Suppressor macrophage treated with lipopolysaccharide for 1 hour (primary cell): ENCODE measurements at regions not wholly inside any gene's neighbourhood (a gene's known extent, or its start where the extent isn't known, plus 50 kb on each side); places are given as distances from the start of the nearest gene placed in this dataset.
A peak's percentile ranks its signal among the peaks of the same experiment; 100 is the strongest.

Experiments
- DNase-seq, 3 donors: peaks; one replicate each; pipeline ENCODE4 v3.0.0-alpha.2; 2020 to 2022

DNA sequence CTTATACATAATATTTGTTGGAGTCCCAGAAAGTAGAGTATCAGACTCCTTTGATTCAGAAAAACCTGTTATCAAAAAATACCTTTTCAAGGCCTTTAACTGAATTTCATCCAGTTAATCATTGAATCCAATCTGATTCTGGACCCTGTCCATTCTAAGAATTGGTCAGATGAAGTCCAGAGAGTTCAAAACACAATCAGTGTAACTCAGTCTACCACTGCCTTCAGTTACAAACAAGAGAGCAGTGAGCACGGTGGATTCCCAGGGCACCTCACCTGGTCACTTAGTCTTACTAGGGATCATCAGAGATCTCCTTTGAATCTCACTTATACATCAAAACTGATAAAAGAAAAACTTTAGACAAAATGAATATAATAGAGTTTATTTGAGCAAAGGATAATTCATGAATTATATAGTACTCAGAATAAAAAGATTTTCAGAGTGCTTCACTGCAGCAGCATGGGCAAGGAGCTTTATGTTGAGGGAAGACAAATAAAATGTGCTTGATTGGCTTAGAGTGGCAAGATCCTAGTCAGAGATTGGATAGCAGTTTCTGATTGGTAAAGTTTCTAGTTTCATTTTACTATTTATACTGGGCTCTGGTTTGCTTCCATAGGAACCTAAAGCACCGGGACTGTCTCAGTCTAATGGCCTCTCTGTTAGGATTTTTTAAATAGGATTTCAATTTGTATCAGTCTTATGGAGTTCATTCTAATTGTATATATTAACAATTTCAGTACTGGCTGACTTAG is 474.9 kb upstream of the GOLIM4 start:
- no peak for DNase-seq

DNA sequence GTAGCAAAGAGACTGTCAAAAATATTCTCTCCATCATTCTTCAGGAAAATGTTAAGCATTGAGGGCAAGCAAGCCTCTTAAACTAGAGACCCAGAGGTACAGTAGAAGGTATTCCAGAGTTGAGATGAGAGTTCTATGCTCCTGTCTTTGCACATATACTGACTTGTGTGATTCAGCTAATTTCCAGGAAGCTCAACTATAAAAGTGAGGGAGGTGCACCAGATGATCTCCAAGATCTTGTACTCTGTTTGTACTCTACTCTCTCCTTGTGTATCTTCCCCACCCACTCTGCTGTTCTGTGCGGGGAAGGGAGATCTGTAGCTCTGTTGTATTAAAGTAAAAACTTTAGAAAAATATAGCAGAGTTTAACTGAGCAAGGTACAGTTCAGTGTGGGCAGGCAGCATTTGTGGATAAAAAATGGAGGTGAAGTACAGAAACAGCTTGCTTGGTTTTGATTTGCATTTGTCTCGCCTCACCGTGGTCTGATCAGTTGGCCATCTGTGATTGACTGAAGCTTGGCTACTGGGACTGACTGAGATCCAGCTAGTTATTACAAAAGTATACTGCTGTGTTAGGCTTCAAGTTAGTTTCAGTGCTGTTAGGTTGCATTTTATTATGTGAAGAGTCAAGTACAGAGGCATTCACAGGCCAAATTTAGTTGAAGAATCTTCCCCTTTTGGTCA is 463.1 kb upstream of the GOLIM4 start:
- DNase-seq, result no peak

DNA sequence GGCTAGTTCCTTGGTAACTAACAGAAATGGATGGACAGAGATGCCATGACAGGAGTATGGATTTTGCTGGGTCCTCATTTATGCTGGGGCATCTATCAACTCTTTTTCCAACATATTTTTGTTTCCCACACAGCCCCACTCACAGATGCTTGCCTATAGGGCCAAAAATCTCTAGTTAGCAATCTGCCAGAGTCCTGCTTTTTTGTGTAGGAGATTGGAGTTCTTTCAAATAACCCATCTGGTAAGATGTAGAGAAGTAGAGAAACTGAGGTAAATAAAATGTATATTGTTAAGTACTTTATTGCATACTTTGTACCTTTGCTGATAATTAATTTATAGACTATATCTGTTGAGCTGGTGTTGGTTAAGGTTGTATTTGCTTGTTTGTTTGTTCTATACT is 456.5 kb upstream of the GOLIM4 start:
- no peak for DNase-seq

DNA sequence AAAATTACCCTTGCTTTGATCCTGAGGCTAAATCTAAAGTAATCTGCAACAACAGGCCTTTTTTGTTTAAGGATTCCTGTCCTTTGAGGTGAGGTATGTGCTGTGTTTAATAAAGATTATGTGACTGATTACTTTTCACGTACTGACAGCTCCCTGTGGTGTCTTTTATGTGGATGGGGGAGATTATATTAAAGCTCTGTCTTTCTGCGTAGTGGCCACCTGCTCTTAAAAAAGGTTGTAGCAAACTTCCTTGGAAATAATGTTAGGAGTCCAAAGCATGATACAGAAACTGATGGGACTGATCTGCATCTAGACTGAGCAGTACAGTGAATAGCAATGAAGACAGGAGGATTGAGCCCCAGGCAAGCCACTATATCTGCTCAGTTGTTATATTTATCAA is 453.0 kb upstream of the GOLIM4 start:
- DNase-seq, result no peak

DNA sequence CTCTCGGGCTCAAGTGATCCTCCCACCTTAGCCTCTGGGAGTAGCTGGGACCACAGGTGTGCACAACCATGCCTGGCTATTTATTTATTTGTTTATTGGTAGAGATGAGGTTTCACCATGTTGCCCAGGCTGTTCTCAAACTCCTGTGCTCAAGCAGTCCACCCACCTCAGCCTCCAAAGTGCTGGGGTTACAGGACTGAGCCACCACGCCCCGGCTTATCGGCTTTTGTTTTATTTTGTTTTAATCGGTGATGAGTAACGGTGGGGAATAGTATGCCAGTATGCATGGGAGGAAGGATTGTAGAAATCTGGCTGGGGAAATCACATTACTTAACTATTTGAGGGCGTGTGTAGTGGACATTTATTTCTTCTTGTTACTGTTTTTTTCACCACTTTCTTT is 451.0 kb upstream of the GOLIM4 start:
- DNase-seq, result no peak

DNA sequence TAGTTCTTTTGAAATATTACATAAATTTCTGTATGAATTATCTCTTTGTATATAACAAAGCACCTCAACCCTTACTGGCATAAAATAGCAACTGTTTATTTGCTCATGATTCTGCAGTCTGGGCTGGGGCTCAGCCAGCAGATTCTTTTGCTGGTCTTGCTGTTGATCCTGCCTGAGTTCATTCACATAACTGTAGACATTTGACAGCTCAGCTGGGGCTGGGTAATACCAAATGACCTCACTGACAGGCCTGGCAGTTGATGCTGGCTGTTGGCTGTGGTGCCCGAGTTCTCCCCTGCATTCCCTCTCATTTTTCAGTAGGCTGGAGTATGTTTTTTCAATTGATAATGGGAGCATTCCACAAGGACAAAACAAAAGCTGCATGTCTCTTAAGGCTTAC is 449.9 kb upstream of the GOLIM4 start:
- no peak for DNase-seq

DNA sequence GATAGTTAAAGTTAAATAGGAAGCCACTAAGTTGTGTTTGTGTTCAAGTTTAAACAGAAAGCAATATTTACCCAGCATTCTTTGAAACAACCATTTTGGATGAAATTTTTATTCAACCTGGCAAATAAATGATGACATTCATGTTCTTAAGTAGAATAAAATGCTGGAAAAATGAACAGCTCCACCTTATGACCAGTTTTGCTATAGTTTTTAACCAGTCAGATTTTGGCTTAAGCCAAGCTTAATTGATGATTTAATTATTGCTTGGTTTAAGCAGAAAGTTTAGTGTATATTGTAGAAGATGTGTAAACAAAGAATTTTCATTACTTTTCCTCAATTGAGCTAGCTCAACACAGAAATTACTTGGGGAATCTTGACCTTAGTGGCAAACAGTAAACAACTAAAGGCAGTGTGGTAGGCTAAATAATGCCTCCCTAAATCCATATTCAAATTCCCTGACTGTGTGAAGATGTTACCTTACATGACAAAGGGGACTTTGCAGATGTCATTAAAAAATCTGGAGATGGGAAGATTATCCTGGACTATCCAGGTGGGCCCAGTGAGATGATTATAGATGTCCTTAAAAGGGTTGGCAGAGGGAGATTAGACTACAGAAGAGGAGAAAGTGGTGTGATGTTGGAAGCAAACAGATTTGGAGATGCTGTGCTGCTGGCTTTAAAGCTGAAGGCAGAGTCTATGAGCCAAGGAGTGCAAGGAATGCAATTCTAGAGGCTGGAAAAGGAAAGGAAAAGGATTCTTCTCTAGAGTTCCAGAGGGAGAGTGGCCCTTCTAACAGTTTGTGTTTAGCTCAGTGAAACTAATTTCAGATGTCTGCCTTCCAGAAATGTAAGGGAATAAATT is 448.6 kb upstream of the GOLIM4 start:
- no peak for DNase-seq

DNA sequence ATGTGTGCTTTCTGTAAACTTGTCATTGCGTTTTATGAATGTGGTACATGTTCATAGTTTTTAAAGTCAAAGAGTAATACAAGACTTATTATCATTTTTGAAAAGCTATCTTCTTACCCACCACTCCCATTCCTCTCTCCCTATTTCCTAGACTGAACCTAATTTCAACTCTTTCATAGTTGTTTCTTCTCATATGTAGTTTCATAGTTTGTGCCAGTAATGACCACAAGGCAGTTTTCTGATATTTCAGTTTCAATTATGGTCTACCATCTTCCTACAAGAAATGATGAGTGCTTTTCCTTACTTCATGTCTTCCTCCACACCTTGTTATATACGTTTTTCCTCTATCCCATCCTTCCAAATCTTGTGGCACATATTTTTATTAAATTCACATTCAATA is 445.0 kb upstream of the GOLIM4 start:
- DNase-seq, result no peak

DNA sequence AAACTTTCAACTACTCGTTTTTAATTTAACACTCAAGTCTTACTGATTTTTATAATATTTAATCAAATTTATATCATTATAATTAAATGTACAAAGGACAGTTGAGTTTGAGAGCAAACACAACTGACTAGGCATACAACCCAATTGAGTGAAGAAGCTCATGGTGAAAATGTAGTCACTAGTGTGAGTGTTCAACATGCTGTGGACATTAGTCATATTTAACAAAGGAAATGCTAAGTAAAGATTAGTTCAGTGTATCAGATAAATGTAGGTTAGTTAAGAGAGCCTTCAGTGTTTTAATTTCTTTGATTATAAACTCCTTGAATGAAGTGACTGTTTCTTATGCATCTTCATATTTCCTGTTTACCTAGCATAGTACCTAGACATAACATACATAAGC is 444.2 kb upstream of the GOLIM4 start:
- DNase-seq, result no peak

DNA sequence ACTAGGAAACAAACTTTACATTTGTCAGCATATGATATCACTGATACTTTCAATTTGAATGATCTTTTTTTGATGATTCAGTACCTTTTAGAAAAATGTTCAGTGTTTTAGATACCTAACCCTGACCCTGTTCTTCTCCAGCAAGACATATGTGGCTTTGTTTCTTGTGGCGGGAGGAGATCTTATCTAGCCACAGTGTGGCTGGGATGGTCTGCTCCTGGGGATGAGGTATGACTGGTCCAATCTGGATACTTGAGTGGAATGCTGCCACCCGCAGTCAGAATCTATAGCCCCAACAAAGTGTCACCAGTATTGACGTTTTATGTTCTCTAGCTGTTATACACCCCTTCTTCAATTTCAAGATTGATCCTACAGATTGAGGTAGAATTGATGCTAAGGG is 439.0 kb upstream of the GOLIM4 start:
- no peak for DNase-seq

DNA sequence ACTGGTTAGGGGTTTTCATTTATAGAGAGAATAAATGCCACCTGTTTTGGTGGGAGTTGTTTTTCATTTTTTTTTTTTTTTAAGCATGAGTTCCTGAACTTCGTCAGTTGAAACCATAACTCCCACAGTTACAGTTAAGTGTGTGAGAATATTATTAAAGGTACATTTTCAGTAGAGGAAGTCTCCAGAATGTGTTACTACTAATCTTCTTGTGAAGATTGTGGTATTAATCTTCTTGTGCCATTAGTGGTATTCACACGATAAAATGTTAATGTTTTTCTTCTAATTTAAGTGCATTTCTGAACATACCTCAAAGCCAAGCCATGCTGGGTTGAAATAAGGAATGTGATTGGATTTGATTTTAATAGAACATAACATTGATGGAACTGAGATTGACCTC is 437.9 kb upstream of the GOLIM4 start:
- no peak for DNase-seq

DNA sequence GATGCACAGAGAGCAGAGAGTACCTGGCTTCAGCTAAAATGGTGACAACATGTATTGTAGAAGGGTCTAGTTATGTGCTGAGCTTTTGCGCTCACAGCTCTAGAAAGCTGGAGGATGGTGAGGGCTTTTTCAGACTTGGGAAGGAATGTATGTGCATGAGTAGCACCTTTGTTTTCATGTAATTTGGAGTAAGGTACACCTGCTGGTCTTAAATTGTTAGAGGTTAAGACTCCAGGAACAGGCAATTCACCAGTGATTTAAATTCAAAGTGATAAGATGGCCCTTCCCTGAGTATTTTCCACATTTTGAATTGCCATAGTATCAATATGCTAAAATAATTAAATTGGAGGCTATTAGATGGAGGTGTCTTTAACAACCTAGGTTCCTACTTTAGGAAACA is 436.4 kb upstream of the GOLIM4 start:
- no peak for DNase-seq

DNA sequence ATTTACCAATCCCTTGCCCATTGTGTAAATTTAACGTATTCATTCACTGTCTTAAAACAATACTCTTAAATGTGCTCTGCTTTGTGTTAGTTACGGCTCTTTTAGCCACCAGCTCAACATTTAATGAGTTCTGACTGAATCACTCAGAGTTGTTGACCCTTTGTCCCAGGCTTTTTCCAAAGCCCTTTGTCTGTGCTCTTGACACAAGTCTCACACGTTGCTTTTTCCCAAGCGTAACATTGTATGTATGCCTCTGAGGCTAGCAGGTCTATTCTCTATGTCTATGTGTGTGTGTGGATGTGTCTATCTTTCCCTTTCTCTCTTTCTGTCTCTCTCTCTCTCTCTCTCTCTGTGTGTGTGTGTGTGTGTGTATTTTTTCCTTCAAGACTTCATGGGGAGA is 435.4 kb upstream of the GOLIM4 start:
- DNase-seq, result no peak

DNA sequence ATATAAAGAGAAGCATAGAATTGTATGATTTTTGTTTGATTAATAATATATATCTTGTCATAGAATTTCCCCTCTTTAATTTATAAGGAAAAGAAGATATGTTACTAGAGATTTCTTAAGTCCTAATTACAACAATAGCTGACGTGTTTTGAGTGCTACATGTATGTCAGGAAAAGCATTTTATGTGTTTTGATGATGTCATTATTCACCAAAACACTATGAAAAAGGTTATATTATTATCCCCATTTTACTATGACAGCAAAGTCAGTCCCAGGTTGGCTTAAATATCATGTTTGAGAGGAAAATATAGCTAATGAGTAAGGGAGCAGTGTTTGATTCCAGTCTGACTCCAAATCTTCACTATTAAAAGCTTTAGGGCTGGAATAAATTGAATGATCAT is 428.4 kb upstream of the GOLIM4 start:
- no peak for DNase-seq

DNA sequence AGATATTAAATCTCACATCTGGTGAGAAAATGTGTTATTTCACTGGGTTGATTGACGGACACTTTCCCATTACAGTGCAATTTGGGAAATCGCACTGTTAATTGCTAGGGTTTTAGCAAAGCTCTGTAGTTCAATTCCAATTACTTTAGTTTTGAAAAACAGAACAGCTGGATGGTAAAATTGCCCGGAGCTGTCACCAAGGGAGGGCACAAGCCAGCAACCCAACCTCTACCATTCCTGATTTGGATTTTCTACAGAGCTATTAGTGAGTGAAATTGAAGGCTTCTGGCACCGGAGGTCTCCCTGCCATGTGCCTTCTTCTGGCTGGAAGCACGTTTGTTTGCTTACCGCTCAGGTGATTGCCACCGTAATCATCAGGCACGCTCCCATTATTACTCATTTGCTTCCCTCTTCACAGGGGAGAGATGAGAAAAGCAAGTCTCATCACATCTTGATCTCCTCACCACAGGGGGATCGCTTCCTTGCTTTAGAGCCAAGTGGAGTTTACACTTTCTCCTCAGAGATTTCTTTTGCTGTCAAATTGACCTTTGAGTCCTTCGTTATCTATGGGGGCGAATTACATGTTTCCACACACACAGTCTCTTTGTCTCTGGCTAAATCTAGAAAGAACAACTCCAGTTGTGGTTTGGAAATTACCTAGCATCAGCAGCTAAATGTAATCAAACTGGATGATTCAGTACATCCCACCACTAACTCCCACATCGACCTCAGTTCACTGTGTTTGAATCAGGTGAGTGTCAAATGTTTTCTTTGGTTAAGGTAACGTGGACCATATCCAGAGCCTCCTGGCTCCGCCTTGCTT is 421.7 kb upstream of the GOLIM4 start:
- no peak for DNase-seq

DNA sequence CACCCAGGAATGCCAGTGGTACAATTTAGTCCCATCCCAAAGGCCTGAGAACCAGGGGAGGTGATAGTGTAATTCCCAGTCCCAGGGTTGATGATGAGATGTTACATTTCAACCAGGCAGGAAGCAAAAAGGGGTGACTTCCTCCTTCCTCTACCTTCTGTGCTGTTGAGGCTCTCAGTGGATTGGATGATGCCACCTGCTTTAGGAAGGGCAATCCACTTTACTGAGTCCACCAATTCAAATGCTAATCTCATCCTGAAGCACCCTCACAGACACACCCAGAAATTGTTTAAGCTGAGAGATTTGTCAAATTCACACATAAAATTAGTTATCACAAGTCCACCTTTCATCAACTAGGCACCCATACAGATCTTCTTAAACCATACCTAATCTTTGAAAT is 418.5 kb upstream of the GOLIM4 start:
- no peak for DNase-seq

DNA sequence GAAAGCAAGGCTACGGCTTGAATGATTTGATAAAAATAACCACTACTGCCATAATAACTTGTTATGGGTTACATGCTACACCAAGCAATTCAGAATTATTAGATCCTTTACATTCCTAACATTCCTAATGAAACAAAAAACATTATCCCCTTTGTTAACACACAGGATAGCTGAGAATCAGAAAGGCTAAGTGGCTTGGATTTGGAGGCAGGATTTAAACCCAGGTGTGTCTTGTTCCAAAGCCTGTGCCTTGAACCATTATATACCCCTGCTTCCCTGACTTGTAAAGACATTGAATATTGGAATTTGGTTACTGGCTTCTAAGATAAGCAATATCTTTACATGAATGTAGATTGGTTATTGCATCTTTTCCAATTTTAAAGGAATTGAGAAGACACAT is 417.1 kb upstream of the GOLIM4 start:
- no peak for DNase-seq

DNA sequence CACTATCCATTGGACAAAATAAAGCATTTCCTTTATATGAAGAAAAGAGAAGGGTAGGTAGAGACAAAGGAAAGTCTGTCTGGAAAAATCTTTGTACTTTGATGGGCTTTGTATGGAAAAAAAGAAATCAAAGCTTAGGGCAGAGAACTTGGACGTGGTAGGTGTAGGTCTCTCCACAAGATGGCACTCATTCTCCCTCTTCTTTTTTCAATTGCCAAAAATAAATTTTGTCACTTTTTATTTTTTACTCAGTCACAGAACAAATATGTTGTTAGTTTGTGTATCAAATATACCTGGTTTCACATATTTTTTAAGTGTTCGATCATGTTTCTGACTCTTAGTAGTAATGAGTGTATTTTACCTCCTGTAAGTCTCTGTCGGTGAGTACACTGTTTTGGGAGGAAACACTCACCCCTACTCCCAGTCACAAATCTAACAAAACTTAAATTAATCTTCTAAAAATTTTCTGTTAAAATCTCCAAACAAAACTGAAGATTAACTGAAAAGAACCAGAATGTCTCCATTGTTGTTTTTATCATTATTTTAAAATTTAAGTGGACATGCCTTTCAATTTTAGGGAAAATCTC is 415.8 kb upstream of the GOLIM4 start:
- peak; percentile 7 to 27 (median 20) for DNase-seq

DNA sequence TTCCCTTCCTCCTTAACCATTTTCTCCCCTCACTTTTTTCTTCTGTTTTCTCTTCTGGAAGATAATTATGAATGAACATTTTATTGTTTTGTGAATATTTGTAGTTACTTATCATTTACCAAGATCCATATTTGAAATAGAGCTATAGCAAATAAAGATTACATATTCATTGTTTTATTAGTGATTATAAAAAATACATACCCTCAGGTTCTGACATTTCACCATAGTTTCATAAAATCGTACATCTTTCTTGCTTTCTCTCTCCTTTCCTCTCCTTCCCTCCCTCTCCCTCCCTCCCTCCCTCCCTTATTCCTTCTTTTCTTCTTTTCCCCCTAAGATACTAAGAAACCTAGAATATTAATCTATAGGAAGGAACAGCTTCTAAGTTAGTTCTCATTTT is 410.9 kb upstream of the GOLIM4 start:
- DNase-seq, result no peak

DNA sequence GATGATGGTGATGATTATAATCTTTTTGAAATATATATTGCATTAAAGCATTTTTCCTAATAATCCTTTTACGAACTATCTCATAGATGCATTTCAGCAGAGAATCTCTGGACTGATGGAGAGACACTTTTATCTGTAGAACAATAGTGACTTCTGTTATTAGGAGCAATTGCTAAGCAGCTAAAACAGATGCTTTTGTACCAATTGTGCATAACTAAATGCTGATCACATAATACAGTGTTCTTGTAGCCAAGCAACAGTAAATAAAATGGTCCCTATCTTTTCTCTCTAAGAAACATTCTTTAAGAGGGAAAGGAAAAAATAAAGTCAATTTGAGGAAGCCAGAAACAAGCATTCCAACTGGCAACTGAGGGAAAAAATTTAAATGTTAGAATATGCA is 405.8 kb upstream of the GOLIM4 start:
- no peak for DNase-seq

DNA sequence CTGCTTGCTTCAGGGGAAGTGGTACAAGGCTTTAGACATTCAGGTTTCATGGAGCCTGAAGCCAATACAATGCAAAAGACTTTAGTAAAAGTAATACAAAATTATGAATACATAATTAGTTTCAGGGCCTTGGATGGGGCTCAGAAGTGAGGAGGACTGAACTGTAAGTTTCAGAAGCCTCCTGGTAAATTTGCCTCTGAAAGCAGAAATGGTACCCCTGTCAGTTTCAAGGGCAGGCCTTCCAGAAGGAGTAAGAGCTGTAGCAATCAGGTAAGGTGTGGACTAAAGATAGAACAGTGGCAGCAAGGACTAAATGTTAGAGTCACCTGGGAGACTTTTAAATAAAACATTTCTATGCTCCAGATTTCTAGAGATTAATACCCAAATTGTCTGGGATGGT is 402.5 kb upstream of the GOLIM4 start:
- DNase-seq, result no peak

DNA sequence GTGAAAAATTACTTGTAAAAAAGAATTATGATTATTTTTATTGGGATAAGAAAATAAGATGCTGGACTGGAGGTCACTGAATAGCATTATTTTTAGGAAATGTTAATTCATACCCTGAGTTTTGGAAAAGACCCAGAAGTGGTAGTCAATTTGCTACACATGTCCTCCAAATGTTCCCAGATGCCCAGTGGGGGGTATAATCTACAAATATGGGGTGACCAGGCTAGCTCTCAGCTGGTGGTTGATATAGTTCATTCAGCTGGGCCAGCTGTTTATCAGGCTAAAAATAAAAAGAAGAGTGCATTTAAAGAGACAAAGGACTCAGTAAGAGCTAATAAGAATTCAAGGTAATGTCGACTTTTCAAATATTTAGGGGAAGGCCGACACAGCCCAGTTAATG is 402.0 kb upstream of the GOLIM4 start:
- no peak for DNase-seq

DNA sequence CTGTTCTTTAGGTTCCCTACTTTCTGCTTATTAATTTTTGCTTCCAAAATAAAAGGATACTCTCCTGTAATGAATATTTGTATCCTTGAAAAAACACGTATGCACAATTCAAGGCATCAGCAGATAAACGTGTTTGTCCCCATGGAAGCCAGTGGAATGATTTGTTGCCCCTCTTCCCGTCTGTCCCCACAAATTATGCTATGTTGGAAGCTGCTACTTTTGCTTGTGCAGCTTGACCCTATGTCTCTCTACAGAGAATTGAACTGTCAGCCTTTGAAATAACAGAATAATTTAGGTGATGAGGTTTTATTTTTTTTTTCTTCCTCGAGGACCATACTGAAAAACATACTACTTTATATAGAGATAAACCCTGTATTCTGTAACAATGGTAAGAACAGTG is 401.5 kb upstream of the GOLIM4 start:
- no peak for DNase-seq
